ENCODE measurements at regions not wholly inside any gene's neighbourhood (a gene's known extent, or its start where the extent isn't known, plus 50 kb on each side); places are given as distances from the start of the nearest gene placed in this dataset.

GRCh38 chr1:88528792-88529191 lies 155.3 kb upstream of the PKN2 start:
- H3K4me1 Mint-ChIP-seq: no peaks in the 10 kb centered on the region
- Histone ChIP-seq H3K9me3 (ENCODE audit: low read length) (no peaks in the 10 kb centered on the region), H3K27me3 (ENCODE audit: insufficient read depth, low read length, poor library complexity, severe bottlenecking) (no peaks in the 10 kb centered on the region), H3K4me3 (ENCODE audit: low read length) (no peak overlapping the region), H3K36me3 (ENCODE audit: insufficient read depth, low read length) (no peaks in the 10 kb centered on the region), H3K27ac (ENCODE audit: low read depth, low read length) (no peak overlapping the region), H3K4me1 (ENCODE audit: insufficient read depth, low read length) (no peaks in the 10 kb centered on the region)
- no peak overlapping the region for H3K27ac Mint-ChIP-seq
- no peaks in the 10 kb centered on the region for H3K9me3 Mint-ChIP-seq
- POLR2A ChIA-PET: no interaction called here
- no peaks in the 10 kb centered on the region for H3K36me3 Mint-ChIP-seq
- peaks cover 0 to 1% of the 10 kb centered on the region in 2 donors for H3K27me3 Mint-ChIP-seq
- no peak for DNase-seq
- no peak overlapping the region for H3K4me3 Mint-ChIP-seq
- CTCF ChIA-PET: no interaction called here

GRCh38 chr1:88529581-88529980 lies 154.5 kb upstream of the PKN2 start:
- H3K36me3 ChIP-seq (ENCODE audit: insufficient read depth, low read length): no peaks in the 10 kb centered on the region
- H3K9me3 ChIP-seq (ENCODE audit: low read length): no peaks in the 10 kb centered on the region
- no peak for DNase-seq
- H3K4me3 Mint-ChIP-seq: no peak overlapping the region
- no peaks in the 10 kb centered on the region for H3K4me1 ChIP-seq (ENCODE audit: insufficient read depth, low read length)
- ChIA-PET POLR2A (no interaction called here), CTCF (no interaction called here)
- no peak overlapping the region for H3K4me3 ChIP-seq (ENCODE audit: low read length)
- peaks cover 0 to 1% of the 10 kb centered on the region in 2 donors for H3K27me3 Mint-ChIP-seq
- no peaks in the 10 kb centered on the region for H3K4me1 Mint-ChIP-seq
- H3K27me3 ChIP-seq (ENCODE audit: insufficient read depth, low read length, poor library complexity, severe bottlenecking): no peaks in the 10 kb centered on the region
- H3K27ac ChIP-seq (ENCODE audit: low read depth, low read length): no peak overlapping the region
- H3K36me3 Mint-ChIP-seq: no peaks in the 10 kb centered on the region
- H3K9me3 Mint-ChIP-seq: no peaks in the 10 kb centered on the region
- no peak overlapping the region for H3K27ac Mint-ChIP-seq

- Mint-ChIP-seq H3K36me3 (no peaks in the 10 kb centered on the region), H3K9me3 (no peaks in the 10 kb centered on the region), H3K4me1 (no peaks in the 10 kb centered on the region), H3K4me3 (no peak overlapping the region), H3K27ac (no peak overlapping the region), H3K27me3 (peaks cover 0 to 1% of the 10 kb centered on the region in 2 donors)
- Histone ChIP-seq H3K27ac (ENCODE audit: low read depth, low read length) (no peak overlapping the region), H3K27me3 (ENCODE audit: insufficient read depth, low read length, poor library complexity, severe bottlenecking) (no peaks in the 10 kb centered on the region), H3K9me3 (ENCODE audit: low read length) (no peaks in the 10 kb centered on the region), H3K36me3 (ENCODE audit: insufficient read depth, low read length) (no peaks in the 10 kb centered on the region), H3K4me1 (ENCODE audit: insufficient read depth, low read length) (no peaks in the 10 kb centered on the region), H3K4me3 (ENCODE audit: low read length) (no peak overlapping the region)
- CTCF ChIA-PET: no interaction called here
- POLR2A ChIA-PET: no interaction called here
- DNase-seq: no peak
Measured at GRCh38 chr1:88530246-88530645, 153.8 kb upstream of the PKN2 start.

- POLR2A ChIA-PET: no interaction called here
- Histone ChIP-seq H3K27me3 (ENCODE audit: insufficient read depth, low read length, poor library complexity, severe bottlenecking) (peaks cover 3% of the 10 kb centered on the region), H3K9me3 (ENCODE audit: low read length) (no peaks in the 10 kb centered on the region), H3K36me3 (ENCODE audit: insufficient read depth, low read length) (no peaks in the 10 kb centered on the region), H3K4me3 (ENCODE audit: low read length) (no peak overlapping the region), H3K4me1 (ENCODE audit: insufficient read depth, low read length) (no peaks in the 10 kb centered on the region), H3K27ac (ENCODE audit: low read depth, low read length) (no peak overlapping the region)
- H3K4me3 Mint-ChIP-seq: no peak overlapping the region
- peaks cover 7 to 10% of the 10 kb centered on the region in 2 donors for H3K27me3 Mint-ChIP-seq
- no peaks in the 10 kb centered on the region for H3K9me3 Mint-ChIP-seq
- H3K27ac Mint-ChIP-seq: no peak overlapping the region
- CTCF ChIA-PET: no interaction called here
- no peaks in the 10 kb centered on the region for H3K36me3 Mint-ChIP-seq
- H3K4me1 Mint-ChIP-seq: no peaks in the 10 kb centered on the region
- no peak for DNase-seq
Measured at GRCh38 chr1:88537787-88538186, 146.3 kb upstream of the PKN2 start.

- Mint-ChIP-seq H3K27ac (no peak overlapping the region), H3K27me3 (peaks cover 7 to 10% of the 10 kb centered on the region in 2 donors), H3K36me3 (no peaks in the 10 kb centered on the region), H3K9me3 (peaks cover 0 to 1% (median 0%) of the 10 kb centered on the region in 5 donors), H3K4me3 (no peak overlapping the region), H3K4me1 (no peaks in the 10 kb centered on the region)
- no peaks in the 10 kb centered on the region for H3K4me1 ChIP-seq (ENCODE audit: insufficient read depth, low read length)
- H3K36me3 ChIP-seq (ENCODE audit: insufficient read depth, low read length): no peaks in the 10 kb centered on the region
- peaks cover 3% of the 10 kb centered on the region for H3K27me3 ChIP-seq (ENCODE audit: insufficient read depth, low read length, poor library complexity, severe bottlenecking)
- ChIA-PET CTCF (no interaction called here), POLR2A (no interaction called here)
- H3K27ac ChIP-seq (ENCODE audit: low read depth, low read length): no peak overlapping the region
- H3K4me3 ChIP-seq (ENCODE audit: low read length): no peak overlapping the region
- DNase-seq: no peak
- H3K9me3 ChIP-seq (ENCODE audit: low read length): no peaks in the 10 kb centered on the region
Measured at GRCh38 chr1:88538222-88538899, 145.7 kb upstream of the PKN2 start.

- H3K4me3 Mint-ChIP-seq: no peak overlapping the region
- POLR2A ChIA-PET: no interaction called here
- Histone ChIP-seq H3K36me3 (ENCODE audit: insufficient read depth, low read length) (no peaks in the 10 kb centered on the region), H3K9me3 (ENCODE audit: low read length) (no peaks in the 10 kb centered on the region), H3K4me3 (ENCODE audit: low read length) (no peak overlapping the region), H3K27ac (ENCODE audit: low read depth, low read length) (no peak overlapping the region), H3K4me1 (ENCODE audit: insufficient read depth, low read length) (no peaks in the 10 kb centered on the region), H3K27me3 (ENCODE audit: insufficient read depth, low read length, poor library complexity, severe bottlenecking) (peaks cover 3% of the 10 kb centered on the region)
- peaks cover 8 to 15% of the 10 kb centered on the region in 2 donors for H3K27me3 Mint-ChIP-seq
- peaks cover 0 to 3% (median 0%) of the 10 kb centered on the region in 3 donors for H3K36me3 Mint-ChIP-seq
- H3K9me3 Mint-ChIP-seq: peaks cover 0 to 14% (median 0%) of the 10 kb centered on the region in 5 donors
- no peak overlapping the region for H3K27ac Mint-ChIP-seq
- DNase-seq: no peak
- CTCF ChIA-PET: no interaction called here
- H3K4me1 Mint-ChIP-seq: no peaks in the 10 kb centered on the region
Measured at GRCh38 chr1:88540255-88540654, 143.8 kb upstream of the PKN2 start.

GRCh38 chr1:88541596-88541995 lies 142.5 kb upstream of the PKN2 start:
- Mint-ChIP-seq H3K36me3 (peaks cover 0 to 3% (median 0%) of the 10 kb centered on the region in 3 donors), H3K4me1 (no peaks in the 10 kb centered on the region), H3K4me3 (no peak overlapping the region), H3K9me3 (peaks cover 0 to 15% (median 0%) of the 10 kb centered on the region in 5 donors), H3K27me3 (peaks cover 8 to 9% of the 10 kb centered on the region in 2 donors), H3K27ac (no peak overlapping the region)
- no peak for DNase-seq
- ChIA-PET POLR2A (no interaction called here), CTCF (no interaction called here)
- H3K4me3 ChIP-seq (ENCODE audit: low read length): no peak overlapping the region
- H3K4me1 ChIP-seq (ENCODE audit: insufficient read depth, low read length): no peaks in the 10 kb centered on the region
- no peaks in the 10 kb centered on the region for H3K36me3 ChIP-seq (ENCODE audit: insufficient read depth, low read length)
- no peak overlapping the region for H3K27ac ChIP-seq (ENCODE audit: low read depth, low read length)
- H3K9me3 ChIP-seq (ENCODE audit: low read length): no peaks in the 10 kb centered on the region
- peaks cover 3% of the 10 kb centered on the region for H3K27me3 ChIP-seq (ENCODE audit: insufficient read depth, low read length, poor library complexity, severe bottlenecking)

GRCh38 chr1:88544195-88544594 lies 139.9 kb upstream of the PKN2 start:
- peaks cover 0 to 15% (median 0%) of the 10 kb centered on the region in 5 donors for H3K9me3 Mint-ChIP-seq
- H3K27ac ChIP-seq (ENCODE audit: low read depth, low read length): no peak overlapping the region
- H3K4me1 Mint-ChIP-seq: no peaks in the 10 kb centered on the region
- no peak overlapping the region for H3K4me3 Mint-ChIP-seq
- no peak overlapping the region for H3K27ac Mint-ChIP-seq
- POLR2A ChIA-PET: no interaction called here
- H3K36me3 ChIP-seq (ENCODE audit: insufficient read depth, low read length): no peaks in the 10 kb centered on the region
- CTCF ChIA-PET: no interaction called here
- DNase-seq: no peak
- no peak overlapping the region for H3K4me3 ChIP-seq (ENCODE audit: low read length)
- H3K9me3 ChIP-seq (ENCODE audit: low read length): no peaks in the 10 kb centered on the region
- H3K4me1 ChIP-seq (ENCODE audit: insufficient read depth, low read length): no peaks in the 10 kb centered on the region
- H3K36me3 Mint-ChIP-seq: peaks cover 0 to 3% (median 0%) of the 10 kb centered on the region in 3 donors
- H3K27me3 ChIP-seq (ENCODE audit: insufficient read depth, low read length, poor library complexity, severe bottlenecking): peaks cover 3% of the 10 kb centered on the region
- peaks cover 5 to 6% of the 10 kb centered on the region in 2 donors for H3K27me3 Mint-ChIP-seq

All from CD8-positive, alpha-beta memory T cell (primary cell).